Loucy (cell line): ENCODE measurements at regions not wholly inside any gene's neighbourhood (a gene's known extent, or its start where the extent isn't known, plus 50 kb on each side); places are given as distances from the start of the nearest gene placed in this dataset.

ENCODE experiments used
- H2AFZ ChIP-seq: fragments of 200-600 bp; sonication (generic); 2 replicates; pipeline ENCODE4 v1.6.0; 2016; ENCODE audit warnings: antibody characterized with exemption, mild to moderate bottlenecking, low read length, moderate library complexity
- H3F3A ChIP-seq: fragments of 200-600 bp; 2 replicates; pipeline ENCODE4 v1.6.0; 2016; ENCODE audit warnings: antibody characterized with exemption, low read depth, mild to moderate bottlenecking
- H3K27me3 ChIP-seq: fragments of 200-600 bp; sonication (generic); 2 replicates; pipeline ENCODE4 v1.6.1; 2014; ENCODE audit warnings: low read length, mild to moderate bottlenecking; ENCODE audit not compliant: insufficient read depth, poor library complexity, severe bottlenecking
- H3K36me3 ChIP-seq: fragments of 200-600 bp; sonication (generic); 2 replicates; pipeline ENCODE4 v1.6.1; 2016; ENCODE audit warnings: low read length; ENCODE audit not compliant: insufficient read depth
- H3K4me1 ChIP-seq: fragments of 200-600 bp; sonication (generic); 2 replicates; pipeline ENCODE4 v1.5.1; 2014; ENCODE audit warnings: low read length, mild to moderate bottlenecking; ENCODE audit not compliant: insufficient read depth, poor library complexity, severe bottlenecking
- H3K4me2 ChIP-seq: fragments of 200-600 bp; sonication (generic); 2 replicates; pipeline ENCODE4 v1.6.0; 2014; ENCODE audit warnings: antibody characterized with exemption, low read length, low read depth, mild to moderate bottlenecking; ENCODE audit not compliant: poor library complexity, severe bottlenecking
- H3K4me3 ChIP-seq: fragments of 200-600 bp; sonication (generic); 2 replicates; pipeline ENCODE4 v1.5.1; 2014; ENCODE audit warnings: low read length, mild to moderate bottlenecking, mixed read lengths; ENCODE audit not compliant: poor library complexity, severe bottlenecking
- H3K79me2 ChIP-seq: fragments of 200-600 bp; sonication (generic); 2 replicates; pipeline ENCODE4 v1.6.1; 2014; ENCODE audit warnings: low read length; ENCODE audit not compliant: insufficient read depth
- H3K9ac ChIP-seq: fragments of 200-600 bp; sonication (generic); 2 replicates; pipeline ENCODE4 v1.6.0; 2014; ENCODE audit warnings: mild to moderate bottlenecking, low read depth, low read length, moderate library complexity; ENCODE audit not compliant: poor library complexity, severe bottlenecking
- H3K9me2 ChIP-seq: fragments of 200-600 bp; sonication (generic); replicated peaks from 2 replicates; pipeline ENCODE4 v1.6.1; 2016; ENCODE audit warnings: low read depth, low read length, mixed read lengths
- H3K9me3 ChIP-seq: fragments of 200-600 bp; sonication (generic); 2 replicates; pipeline ENCODE4 v1.6.1; 2014; ENCODE audit warnings: mild to moderate bottlenecking, antibody characterized with exemption, low read length, low read depth; ENCODE audit not compliant: insufficient read depth
- H4K20me1 ChIP-seq: fragments of 200-600 bp; sonication (generic); 2 replicates; pipeline ENCODE4 v1.6.0; 2014; ENCODE audit warnings: antibody characterized with exemption, low read length, mild to moderate bottlenecking; ENCODE audit not compliant: insufficient read depth, poor library complexity, severe bottlenecking
- EZH2phosphoT487 ChIP-seq: fragments of 200-600 bp; IDR thresholded peaks from 2 replicates; pipeline ENCODE4 v1.6.1; 2018; ENCODE audit warnings: antibody characterized with exemption, mild to moderate bottlenecking, moderate library complexity, borderline replicate concordance
- TF ChIP-seq, protein P1 (sequence below): fragments of 200-600 bp; sonication (generic); conservative IDR thresholded peaks from 2 replicates; pipeline ENCODE4 v1.5.1; 2014; ENCODE audit warnings: mild to moderate bottlenecking, antibody characterized with exemption, low read length

DNA sequence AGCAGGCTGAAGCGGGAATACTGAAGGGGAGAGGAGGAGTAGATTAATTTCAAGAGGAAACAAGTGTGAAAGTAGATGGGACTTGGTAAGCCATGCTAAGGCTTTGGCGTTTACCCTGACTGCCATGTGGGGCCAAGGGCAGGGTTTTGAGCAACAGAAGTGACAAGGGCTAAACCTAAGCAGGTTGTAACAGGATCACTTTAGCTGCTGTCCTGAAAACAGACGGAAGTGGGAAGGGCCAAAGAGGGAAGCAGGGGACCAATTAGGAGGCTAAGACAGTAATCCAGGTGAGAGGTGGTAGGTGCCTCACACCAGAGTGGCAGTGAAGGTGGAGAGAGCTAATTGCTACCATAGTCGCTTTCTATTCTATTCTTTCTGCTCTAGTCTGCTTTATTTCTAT lies 166.5 kb downstream of the PJA1 start:
- no peaks in the 10 kb centered on the region for H3F3A ChIP-seq
- H3K9me3 ChIP-seq, result no peaks in the 10 kb centered on the region
- TF ChIP-seq, protein P1, sequence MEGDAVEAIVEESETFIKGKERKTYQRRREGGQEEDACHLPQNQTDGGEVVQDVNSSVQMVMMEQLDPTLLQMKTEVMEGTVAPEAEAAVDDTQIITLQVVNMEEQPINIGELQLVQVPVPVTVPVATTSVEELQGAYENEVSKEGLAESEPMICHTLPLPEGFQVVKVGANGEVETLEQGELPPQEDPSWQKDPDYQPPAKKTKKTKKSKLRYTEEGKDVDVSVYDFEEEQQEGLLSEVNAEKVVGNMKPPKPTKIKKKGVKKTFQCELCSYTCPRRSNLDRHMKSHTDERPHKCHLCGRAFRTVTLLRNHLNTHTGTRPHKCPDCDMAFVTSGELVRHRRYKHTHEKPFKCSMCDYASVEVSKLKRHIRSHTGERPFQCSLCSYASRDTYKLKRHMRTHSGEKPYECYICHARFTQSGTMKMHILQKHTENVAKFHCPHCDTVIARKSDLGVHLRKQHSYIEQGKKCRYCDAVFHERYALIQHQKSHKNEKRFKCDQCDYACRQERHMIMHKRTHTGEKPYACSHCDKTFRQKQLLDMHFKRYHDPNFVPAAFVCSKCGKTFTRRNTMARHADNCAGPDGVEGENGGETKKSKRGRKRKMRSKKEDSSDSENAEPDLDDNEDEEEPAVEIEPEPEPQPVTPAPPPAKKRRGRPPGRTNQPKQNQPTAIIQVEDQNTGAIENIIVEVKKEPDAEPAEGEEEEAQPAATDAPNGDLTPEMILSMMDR, result no peak
- no peak for TF ChIP-seq EZH2phosphoT487
- H4K20me1 ChIP-seq, result no peaks in the 10 kb centered on the region
- H3K4me2 ChIP-seq, result no peak overlapping the region
- peaks cover 6% of the 10 kb centered on the region for H3K4me1 ChIP-seq
- H3K36me3 ChIP-seq, result no peaks in the 10 kb centered on the region
- no peak overlapping the region for H3K4me3 ChIP-seq
- no peaks in the 10 kb centered on the region for H3K79me2 ChIP-seq
- no peak overlapping the region for H3K9ac ChIP-seq
- H3K27me3 ChIP-seq, result no peaks in the 10 kb centered on the region
- H2AFZ ChIP-seq, result no peak overlapping the region
- H3K9me2 ChIP-seq, result no peaks in the 10 kb centered on the region

DNA sequence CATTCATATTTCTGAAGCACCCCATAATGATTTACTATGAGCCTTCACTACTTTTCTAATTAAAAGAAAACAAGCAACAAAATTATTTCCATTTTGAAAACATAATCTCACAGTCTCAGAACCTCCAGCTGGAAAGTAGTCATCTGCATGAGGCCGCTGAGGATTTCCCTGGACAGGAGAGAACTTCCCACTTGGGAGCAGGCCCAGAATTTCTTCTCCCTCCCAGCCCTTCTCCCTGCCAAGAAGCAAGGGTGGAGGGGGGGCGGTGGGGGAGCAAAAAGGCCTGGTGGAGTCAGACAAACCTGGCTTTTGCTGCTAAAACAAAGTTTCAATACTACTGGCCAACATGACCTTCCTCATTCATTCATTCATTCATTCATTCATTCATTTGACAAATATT lies 167.3 kb downstream of the PJA1 start:
- H3K9ac ChIP-seq, result no peak overlapping the region
- H3K4me2 ChIP-seq, result no peak overlapping the region
- no peaks in the 10 kb centered on the region for H3F3A ChIP-seq
- no peaks in the 10 kb centered on the region for H4K20me1 ChIP-seq
- H3K9me3 ChIP-seq, result no peaks in the 10 kb centered on the region
- no peaks in the 10 kb centered on the region for H3K79me2 ChIP-seq
- H3K27me3 ChIP-seq, result no peaks in the 10 kb centered on the region
- peaks cover 6% of the 10 kb centered on the region for H3K4me1 ChIP-seq
- H3K9me2 ChIP-seq, result no peaks in the 10 kb centered on the region
- H2AFZ ChIP-seq, result no peak overlapping the region
- H3K36me3 ChIP-seq, result no peaks in the 10 kb centered on the region
- no peak overlapping the region for H3K4me3 ChIP-seq
- TF ChIP-seq EZH2phosphoT487, result no peak
- TF ChIP-seq, protein P1, result no peak

DNA sequence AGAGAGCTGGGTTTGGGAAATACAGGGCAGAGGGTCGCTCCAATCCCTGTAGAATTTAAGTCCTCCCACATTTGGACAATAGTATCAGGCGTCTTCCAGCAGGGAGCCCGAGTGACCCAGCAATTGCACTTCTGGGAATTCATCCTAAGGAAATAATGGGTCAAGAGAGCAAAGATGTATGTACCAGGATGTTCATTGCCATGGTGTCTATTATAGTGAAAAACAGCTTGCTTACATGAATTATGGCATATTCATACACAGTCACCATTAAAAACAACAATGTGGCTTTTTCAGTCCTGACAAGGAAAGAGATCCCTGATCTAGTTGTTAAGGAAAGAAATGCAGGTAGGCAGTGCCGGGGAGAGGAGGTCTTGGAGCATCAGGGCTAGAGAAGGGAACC lies 167.7 kb downstream of the PJA1 start:
- Histone ChIP-seq H3K4me1 (peaks cover 6% of the 10 kb centered on the region), H3K9ac (no peak overlapping the region), H3K79me2 (no peaks in the 10 kb centered on the region), H3K9me2 (no peaks in the 10 kb centered on the region), H2AFZ (no peak overlapping the region), H3K9me3 (no peaks in the 10 kb centered on the region), H3F3A (no peaks in the 10 kb centered on the region), H3K27me3 (no peaks in the 10 kb centered on the region), H3K36me3 (no peaks in the 10 kb centered on the region), H3K4me2 (no peak overlapping the region), H4K20me1 (no peaks in the 10 kb centered on the region), H3K4me3 (no peak overlapping the region)
- TF ChIP-seq, protein P1, result no peak
- no peak for TF ChIP-seq EZH2phosphoT487
